Lung microvascular endothelial cell (primary cell): ENCODE measurements at regions not wholly inside any gene's neighbourhood (a gene's known extent, or its start where the extent isn't known, plus 50 kb on each side); places are given as distances from the start of the nearest gene placed in this dataset.
"Not testable (repeated sequence)": the region's sequence is repeated elsewhere in the genome, so short reads cannot be mapped to it uniquely, and the experiment has no call there.

Experiments
- DNase-seq, 2 donors: peaks; one replicate each; pipeline versions ENCODE4 v3.0.0 to v3.0.0-alpha.2; 2010; ENCODE audit warnings: low read depth in 2 of 2

DNA sequence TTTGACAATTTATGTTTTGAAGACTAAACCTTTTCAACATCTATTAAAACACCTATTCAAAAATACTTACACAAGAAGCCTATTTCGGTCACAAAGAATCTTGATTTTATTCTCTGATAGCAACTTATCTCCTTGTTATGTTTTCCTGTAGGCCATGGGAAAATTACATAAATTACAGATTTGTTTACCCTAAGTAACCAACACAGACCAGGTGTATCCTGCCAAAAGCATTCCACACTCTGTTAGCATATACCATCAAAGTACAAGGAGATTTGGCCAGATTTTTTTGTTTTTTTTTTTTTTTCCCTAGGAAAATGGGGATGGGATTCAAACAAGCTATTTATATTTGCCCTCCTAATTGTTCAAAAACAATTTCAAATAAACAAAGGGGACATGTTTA is 497.9 kb upstream of the MAGEB18 start:
- DNase-seq = peak in 1 of 2 donors; percentile 32

DNA sequence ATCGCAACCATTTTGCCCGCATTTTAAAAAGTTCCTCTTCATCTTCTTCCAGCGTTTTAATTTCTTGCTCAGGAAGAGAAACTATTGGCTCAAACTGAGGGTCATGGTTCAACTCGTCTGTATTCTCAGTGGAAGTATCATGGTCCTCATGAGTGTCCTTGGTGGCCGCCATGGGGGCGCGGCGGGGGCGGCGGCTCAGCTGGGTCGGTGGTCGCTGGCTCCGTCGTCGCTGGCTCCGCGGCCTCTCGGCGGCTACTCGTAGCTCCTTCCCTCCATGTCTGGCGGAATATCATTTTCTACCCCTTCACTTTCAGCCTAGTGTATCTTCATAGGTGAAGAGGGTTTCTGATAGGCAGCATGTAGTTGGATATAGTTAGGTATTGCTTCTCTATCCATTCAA is 492.0 kb upstream of the MAGEB18 start:
- DNase-seq = no peak

GRCh38 chrX:25648790-25649189 is 489.4 kb upstream of the MAGEB18 start:
- DNase-seq = no peak

- DNase-seq = no peak
These were observed 487.8 kb upstream of the MAGEB18 start for GRCh38 chrX:25650216-25650820.

GRCh38 chrX:25659317-25659716 is 478.8 kb upstream of the MAGEB18 start:
- DNase-seq = no peak

GRCh38 chrX:25663701-25664100 is 474.4 kb upstream of the MAGEB18 start:
- DNase-seq = no peak

GRCh38 chrX:25665431-25665830 is 472.7 kb upstream of the MAGEB18 start:
- DNase-seq = no peak

DNA sequence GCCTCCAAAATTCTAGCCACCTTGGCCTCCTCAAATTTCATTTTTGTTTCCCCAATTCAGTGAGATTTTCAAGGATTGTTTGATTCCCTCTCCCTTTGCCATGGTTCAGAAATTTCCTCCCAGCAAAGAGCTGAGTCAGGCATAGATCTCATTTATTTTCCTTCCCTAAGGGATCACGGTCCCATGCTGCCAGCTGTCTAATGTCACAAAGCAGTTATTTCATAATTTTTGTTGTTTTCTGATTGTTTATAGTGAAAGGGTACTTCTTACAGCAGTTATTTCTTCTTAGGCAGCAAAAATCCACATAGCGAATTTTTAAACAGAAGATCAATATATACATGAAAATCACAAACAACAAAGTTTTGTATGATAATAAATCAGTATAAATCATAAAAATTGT is 470.5 kb upstream of the MAGEB18 start:
- DNase-seq = no peak

DNA sequence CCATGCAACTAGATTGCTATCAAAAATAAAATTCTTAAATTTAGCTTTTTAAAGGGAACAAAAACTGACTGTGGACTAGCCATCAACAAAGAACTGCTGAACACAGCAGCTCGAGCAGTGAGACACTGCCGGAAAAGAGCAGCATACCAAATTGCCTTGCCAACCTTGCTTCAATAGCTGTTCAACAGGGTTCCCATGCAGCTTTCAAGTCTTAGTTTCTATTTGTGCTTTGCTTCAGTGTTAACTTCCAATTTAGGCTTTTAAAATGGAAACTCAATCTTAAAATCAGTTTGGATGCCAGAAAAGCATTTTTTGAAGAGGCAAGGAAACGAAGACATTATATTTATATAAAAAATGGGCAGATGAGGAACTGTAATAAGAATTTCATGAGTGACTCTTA is 463.4 kb upstream of the MAGEB18 start:
- DNase-seq = no peak

GRCh38 chrX:25701876-25702275 is 436.3 kb upstream of the MAGEB18 start:
- no peak for DNase-seq

DNA sequence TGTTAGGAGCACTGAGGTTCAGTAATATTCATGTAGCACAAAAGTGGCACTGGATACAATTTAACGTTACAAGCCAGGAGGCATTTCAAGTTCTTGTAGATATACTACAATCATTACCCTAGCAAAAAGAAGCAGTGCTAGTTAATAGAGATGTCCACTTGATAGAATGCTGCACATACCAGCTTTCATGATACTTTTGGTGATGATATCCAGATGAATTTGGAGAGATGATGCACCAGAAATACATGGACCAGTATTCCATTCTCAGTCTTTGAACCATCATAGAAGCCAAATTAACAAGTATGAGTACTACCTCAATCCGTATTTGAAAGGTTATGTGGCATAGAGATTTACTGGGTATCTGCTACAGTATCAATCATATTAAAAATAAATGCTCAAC is 421.0 kb upstream of the MAGEB18 start:
- no peak for DNase-seq

DNA sequence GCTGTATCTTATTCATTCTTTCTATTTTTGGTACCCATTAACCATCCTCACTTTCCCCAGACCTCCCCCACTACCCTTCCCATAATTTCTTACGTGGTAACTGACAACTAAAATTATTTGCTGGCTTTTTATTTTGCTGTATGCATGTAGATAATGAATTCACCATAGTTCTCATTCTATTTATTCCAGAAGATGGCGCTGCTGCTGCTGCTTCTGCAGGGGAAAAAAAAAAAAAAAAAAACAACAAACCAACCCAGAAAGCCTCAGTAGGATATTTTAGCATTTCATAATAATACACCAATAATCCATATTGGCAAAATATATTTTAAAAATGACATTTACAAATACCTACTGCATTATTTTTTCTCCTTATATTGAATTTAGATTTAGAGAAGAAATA is 416.6 kb upstream of the MAGEB18 start:
- DNase-seq = peak; percentile 7 to 36

DNA sequence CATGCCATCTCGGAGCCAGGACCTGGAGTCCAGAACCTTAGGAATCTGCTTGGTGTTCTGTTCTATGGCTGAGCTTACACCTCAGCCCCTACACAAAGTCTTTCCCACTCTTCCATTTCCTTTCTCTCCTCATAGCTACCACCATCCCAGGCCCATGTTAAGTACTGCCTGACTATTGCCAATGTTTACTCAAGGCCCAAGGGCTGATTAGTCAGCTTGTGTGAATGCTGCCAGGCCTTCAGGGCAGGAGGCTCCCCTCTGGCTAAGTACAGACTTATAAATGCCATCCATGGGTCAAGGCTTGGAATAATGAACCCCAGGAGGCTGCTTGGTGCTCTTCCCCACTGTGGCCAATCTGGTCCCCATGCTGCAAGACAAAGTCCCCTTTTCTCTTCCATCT is 411.6 kb upstream of the MAGEB18 start:
- DNase-seq = no peak

GRCh38 chrX:25733148-25733547 is 405.0 kb upstream of the MAGEB18 start:
- peak in 1 of 2 donors; percentile 8 for DNase-seq

- DNase-seq = peak in 1 of 2 donors; percentile 50
These were observed 400.6 kb upstream of the MAGEB18 start for GRCh38 chrX:25737540-25737939.

- no peak for DNase-seq
These were observed 395.8 kb upstream of the MAGEB18 start for GRCh38 chrX:25742334-25742733.

DNA sequence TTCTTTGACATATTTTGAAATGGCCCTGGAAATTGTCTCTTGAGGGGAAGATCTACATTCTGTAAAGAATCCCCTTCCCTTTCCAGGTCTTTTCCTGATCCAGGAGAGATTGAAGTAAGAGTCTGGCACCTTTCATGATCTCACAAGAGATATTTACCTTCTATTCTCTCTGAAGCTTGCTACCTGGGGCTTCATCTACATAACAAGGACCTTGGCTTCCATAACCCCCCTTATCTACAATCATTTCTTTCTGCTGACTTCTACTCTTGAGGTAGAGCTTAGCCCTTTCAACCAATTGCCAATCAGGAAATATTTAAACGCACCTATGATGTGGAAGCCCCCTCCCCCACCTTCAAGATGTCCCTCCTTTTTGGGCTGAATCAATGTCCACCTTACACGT is 383.7 kb upstream of the MAGEB18 start:
- no peak for DNase-seq

DNA sequence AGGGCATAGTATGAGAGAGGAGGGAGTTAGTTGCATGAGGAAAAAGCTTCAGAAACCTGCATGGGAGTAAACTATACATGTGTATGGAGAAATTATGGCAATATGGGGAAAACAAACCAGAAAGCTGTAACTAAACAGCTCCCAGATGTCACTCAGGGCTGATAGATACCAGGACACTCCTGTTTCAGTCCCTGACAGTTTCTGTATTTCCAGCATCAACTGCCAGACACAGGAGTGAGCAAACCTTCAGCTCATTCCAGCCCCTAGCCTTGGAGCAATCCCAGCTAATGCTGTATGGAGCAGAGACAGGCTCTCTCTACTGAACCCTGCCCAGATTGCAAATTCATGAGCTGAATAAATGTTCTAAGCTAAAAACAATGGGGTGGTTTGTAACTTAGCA is 382.9 kb upstream of the MAGEB18 start:
- DNase-seq = no peak

- no peak for DNase-seq
These were observed 375.5 kb upstream of the MAGEB18 start for GRCh38 chrX:25762656-25763055.

DNA sequence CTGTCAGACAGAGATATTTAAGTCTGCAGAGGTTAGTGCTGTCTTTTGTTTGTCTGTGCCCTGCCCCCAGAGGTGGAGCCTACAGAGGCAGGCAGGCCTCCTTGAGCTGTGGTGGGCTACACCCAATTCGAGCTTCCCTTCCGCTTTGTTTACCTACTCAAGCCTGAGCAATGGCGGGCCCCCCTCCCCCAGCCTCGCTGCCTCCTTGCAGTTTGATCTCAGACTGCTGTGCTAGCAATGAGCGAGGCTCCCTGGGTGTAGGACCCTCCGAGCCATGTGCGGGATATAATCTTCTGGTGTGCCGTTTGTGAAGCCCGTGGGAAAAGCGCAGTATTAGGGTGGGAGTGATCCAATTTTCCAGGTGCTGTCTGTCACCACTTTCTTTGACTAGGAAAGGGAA is 366.3 kb upstream of the MAGEB18 start:
- DNase-seq = not testable (repeated sequence)

- DNase-seq = peak in 1 of 2 donors; percentile 1
These were observed 340.3 kb upstream of the MAGEB18 start for GRCh38 chrX:25797796-25798195.

GRCh38 chrX:25805744-25806143 is 332.4 kb upstream of the MAGEB18 start:
- DNase-seq = no peak

GRCh38 chrX:25807022-25807421 is 331.1 kb upstream of the MAGEB18 start:
- DNase-seq = no peak

GRCh38 chrX:25810202-25810601 is 327.9 kb upstream of the MAGEB18 start:
- peak in 1 of 2 donors; percentile 16 for DNase-seq
